Stimulated activated CD8-positive, alpha-beta memory T cell treated with anti-CD3 and anti-CD28 coated beads, Interleukin-4, amount 100 ng/mL, for 4 hours (primary cell): ENCODE measurements at regions not wholly inside any gene's neighbourhood (a gene's known extent, or its start where the extent isn't known, plus 50 kb on each side); places are given as distances from the start of the nearest gene placed in this dataset.
"Not testable (repeated sequence)": the region's sequence is repeated elsewhere in the genome, so short reads cannot be mapped to it uniquely, and the experiment has no call there.

Experiments used
- DNase-seq, 2 donors: peaks; one replicate each; pipeline ENCODE4 v3.0.0-alpha.2; 2020; ENCODE audit warnings: low read depth in 2 of 2, low spot score in 1 of 2

DNA sequence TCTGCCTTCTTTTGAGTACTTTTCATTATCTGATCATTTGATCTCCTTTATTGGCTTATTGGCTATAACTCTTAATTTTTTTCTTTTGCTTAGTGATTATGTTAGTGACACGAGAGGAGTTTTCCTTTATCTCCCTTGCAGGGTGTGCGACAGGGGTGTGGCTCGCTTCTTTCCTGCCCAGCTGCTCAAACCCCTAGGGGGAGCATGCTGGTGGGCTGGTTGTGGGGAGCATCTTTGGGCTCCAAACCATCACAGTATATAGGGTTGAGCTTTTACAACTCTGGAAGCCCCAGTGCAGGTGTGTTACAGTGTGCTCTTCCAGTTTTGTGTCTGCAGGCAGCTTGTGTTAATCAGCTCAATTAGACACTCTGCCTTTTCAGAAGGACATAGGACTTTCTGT is 357.0 kb upstream of the TMEFF2 start:
- DNase-seq, result no peak

DNA sequence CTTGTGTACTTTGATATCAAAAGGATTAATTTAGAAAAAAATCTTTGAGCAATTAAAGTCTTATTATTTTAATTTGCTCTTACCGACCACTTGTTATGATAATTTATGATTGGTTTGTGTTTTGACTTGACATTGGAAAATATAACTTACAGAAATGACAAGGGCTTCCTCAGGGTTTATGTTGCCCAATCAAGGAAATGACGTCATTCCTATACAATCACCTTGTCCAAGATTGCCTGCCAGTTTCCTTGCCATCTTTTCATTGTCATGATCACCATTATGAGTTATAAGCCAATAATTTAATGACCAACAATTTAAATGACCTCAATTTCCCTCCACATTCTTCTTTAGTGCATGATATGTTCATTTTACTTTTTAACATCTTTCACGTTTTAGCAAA is 351.8 kb upstream of the TMEFF2 start:
- DNase-seq, result no peak

DNA sequence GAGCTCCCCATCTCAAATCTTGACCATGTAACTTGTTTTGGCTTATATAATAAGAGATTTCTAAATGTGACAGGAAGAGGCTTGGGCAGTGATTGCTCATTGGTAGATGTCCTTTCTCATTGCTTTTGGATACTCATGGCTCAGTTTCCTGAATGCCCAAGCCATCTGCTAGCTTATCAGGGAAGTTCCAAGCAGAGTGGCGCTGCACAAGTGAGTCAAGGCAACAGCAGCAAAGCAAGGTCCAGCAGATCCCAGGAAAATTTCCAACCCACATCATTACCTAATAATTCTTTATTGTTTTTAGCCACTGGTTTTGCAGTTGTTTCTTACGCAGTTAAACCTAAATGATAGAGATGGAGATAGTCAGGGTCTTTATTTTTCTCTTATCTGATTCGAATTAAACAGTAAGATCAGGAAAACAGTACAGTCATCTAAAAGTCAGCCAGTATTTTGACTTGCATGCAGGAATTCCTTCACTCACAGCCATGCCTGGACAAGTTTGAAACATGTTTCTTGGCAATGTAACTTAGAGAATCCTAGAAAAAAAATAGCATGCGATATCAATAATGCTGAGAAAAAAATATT is 349.7 kb upstream of the TMEFF2 start:
- DNase-seq, result no peak

DNA sequence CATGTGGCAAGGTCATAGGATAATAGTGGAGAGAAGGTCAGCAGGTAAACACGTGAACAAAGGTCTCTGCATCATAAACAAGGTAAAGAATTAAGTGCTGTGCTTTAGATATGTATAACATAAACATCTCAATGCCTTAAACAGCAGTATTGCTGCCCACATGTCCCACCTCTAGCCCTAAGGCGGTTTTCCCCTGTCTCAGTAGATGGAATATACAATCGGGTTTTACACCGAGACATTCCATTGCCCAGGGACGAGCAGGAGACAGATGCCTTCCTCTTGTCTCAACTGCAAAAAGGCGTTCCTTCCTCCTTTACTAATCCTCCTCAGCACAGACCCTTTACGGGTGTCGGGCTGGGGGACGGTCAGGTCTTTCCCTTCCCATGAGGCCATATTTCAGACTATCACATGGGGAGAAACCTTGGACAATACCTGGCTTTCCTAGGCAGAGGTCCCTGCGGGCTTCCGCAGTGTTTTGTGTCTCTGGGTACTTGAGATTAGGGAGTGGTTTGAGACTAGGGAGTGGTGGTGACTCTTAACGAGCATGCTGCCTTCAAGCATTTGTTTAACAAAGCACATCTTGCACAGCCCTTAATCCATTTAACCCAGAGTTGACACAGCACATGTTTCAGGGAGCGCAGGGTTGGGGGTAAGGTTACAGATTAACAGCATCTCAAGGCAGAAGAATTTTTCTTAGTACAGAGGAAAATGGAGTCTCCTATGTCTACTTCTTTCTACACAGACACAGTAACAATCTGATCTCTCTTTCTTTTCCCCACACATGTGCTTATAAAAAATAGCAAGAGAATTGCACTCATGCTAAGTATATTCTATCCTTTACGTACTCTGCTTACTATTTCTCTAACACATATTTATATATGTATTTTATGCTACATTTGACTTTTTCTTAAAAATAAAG is 347.7 kb upstream of the TMEFF2 start:
- DNase-seq, result not testable (repeated sequence)

DNA sequence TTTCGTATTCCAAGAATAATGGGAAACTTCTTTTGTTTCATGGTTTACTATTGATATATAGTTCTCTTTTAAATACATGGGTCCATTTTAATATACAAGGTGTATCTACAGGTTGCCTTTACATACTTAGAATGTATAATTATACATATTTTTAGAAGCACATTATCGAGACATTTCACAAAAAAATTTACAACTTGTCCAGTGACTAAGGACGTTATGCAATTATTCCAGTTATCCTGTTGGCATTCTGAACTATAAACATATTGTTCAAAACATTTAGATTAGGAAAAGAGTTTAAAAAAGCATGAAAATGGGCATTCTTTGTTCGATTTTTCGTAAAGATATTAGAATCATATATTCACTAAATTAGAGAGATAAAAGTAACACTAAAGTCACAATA is 344.6 kb upstream of the TMEFF2 start:
- no peak for DNase-seq

DNA sequence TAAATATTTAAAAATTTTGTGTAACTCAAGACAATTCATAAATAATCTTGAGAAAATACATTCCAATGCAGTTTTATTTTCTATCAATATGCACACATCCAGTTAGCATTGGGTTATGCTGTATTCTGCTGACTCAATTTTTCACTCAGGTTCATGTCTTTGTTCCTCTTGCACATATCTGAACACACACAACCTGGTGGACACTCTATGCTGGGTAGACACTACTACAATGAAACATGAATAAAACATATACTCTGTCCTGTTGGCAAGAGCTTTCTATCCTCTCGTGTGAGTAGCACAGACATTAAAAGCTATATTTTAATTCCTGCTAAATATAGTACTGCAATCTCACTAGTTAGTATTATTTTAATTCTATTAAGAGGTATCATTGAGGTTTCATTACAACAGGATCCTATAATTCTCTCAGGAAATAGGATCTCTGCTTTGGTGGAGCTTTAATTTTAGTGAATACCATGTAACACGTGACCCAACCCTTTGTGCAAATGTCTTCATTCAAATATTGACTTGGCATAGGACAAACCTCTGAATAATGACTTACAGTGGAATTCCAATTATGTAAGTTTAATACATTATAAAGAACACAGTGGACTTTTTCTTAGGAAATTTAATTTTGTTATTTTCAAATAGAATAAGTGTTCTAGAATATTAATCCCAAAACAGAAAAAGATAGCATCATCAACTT is 342.3 kb upstream of the TMEFF2 start:
- no peak for DNase-seq

DNA sequence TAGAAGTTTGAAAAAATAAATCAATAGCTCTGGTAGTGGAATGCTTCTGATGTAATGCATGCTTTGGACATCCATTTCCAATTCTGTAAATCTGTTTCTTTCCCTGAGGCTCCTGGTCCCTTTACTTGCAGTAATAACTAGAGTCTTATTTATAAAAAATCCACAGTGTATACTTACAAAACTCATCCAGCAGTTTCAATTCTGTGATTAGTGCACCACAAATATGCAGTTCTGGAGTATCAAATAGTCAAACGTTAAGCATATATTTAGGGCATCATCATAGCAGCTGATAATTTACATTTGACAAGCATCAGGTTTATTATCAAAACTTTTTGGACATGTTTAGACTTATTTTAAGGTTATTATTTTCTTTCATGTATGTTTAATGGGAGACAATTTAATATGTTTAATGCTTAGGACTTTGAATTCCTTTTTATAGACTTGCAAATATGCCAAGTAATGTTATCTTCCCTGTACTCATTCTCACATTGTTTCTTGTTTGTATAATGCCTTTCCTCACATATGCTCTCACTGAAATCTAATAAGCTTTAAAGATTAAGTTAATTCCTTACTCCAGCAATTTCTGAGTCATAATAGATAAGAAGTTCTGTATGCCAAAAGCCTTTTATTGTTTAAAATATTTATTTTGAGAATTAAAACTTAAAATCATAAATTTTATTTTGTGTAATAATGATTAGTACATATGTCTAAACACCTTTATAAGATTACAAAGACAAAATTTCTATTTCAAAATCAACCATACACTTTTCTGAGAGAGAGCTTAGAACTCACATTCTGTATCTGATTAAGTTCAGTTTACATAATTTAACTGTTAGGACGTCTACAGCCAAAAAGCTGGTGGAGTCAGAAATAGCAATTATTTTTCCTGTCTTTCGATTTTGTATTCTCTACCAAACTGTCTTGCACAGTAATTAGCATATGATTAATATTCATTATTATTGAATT is 341.5 kb upstream of the TMEFF2 start:
- DNase-seq, result no peak

DNA sequence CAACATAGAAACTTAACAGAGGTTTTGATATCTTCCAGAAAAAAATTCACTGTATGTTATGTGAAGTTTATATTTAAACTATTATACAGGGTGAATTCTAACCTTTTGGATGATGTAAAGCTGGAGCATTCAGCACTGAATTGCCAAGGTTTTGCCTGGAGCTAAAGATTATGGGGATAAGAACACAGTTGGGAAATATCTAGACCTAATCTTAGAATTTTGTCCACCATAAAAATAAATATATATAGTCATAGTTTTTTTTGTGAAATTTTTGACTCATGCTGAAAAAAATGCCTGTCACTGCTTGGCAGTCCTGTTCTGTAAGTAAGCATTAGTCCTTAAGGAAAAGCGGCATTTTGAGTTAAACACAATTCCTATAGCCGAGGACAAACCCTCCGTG is 339.3 kb upstream of the TMEFF2 start:
- no peak for DNase-seq

DNA sequence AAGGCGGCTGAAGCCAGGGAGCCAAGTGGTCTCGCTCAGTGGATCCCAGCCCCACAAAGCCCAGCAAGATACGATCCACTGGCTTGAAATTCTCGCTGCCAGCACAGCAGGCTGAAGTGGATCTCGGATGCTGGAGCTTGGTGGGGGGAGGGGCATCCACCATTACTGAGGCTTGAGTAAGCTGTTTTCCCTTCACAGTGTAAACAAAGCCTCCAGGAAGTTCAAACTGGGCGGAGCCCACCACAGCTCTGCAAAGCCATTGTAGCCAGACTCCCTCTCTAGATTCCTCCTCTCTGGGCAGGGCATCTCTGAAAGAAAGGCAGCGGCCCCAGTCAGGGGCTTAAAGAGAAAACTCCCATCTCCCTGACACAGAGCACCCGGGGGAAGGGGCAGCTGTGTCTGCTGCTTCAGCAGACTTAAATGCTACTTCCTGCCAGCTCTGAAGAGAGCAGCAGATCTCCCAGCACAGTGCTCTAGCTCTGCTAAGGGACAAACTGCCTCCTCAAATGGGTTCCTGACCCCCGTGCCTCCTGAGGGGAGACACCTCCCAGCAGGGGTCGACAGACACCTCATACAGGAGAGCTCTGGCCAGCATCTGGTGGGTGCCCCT is 330.0 kb upstream of the TMEFF2 start:
- DNase-seq, result not testable (repeated sequence)

DNA sequence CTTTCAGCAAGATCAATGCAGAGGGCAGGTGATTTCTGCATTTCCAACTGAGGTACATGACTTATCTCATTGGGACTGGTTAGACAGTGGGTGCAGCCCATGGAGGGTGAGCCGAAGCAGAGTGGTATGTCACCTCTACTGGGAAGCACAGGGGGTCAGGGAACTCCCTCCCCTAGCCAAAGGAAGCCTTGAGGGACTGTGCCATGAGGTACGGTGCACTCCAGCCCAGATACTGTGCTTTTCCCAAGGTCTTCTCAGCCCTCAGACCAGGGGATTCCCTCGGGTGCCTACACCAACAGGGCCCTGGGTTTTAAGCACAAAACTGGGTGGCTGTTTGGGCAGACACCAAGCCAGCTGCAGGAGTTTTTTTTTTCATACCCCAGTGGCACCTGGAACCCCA is 329.5 kb upstream of the TMEFF2 start:
- DNase-seq, result not testable (repeated sequence)

DNA sequence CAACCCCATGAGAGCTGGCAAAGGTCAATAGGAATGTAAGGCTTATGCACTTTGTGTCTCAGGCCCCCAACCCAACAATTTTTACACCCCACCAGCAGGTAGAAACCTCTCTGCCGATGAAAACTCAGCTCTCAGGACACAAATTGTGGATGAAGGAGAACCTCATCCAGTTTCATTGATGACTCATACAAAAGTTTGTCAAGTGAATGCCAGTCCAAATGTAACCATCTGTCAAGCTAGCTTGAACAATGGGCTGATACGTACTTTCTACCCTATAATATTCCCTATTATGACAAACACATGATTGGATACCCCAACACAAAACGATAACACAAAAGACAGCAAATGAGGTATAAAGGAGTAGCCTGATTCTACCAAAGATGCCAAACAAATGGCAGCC is 321.2 kb upstream of the TMEFF2 start:
- no peak for DNase-seq

DNA sequence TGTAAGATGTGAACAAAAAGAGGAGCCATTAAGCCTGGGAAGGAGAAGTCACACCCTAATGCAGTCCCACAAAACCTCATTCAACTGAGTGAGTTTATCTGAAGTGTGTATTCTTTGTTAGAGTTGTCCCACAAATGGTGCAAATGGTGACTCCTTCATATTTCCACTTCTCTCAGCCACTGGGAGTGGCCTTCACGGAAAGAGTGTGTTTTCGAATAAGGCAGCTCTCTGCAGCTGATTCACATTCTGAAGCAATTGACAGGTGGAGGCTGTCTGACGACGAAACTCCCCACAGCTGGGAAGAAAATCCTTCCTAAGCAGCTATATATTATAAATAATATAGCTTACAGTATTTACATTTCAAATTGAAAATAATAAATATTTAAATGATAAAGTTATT is 318.8 kb upstream of the TMEFF2 start:
- DNase-seq, result no peak

DNA sequence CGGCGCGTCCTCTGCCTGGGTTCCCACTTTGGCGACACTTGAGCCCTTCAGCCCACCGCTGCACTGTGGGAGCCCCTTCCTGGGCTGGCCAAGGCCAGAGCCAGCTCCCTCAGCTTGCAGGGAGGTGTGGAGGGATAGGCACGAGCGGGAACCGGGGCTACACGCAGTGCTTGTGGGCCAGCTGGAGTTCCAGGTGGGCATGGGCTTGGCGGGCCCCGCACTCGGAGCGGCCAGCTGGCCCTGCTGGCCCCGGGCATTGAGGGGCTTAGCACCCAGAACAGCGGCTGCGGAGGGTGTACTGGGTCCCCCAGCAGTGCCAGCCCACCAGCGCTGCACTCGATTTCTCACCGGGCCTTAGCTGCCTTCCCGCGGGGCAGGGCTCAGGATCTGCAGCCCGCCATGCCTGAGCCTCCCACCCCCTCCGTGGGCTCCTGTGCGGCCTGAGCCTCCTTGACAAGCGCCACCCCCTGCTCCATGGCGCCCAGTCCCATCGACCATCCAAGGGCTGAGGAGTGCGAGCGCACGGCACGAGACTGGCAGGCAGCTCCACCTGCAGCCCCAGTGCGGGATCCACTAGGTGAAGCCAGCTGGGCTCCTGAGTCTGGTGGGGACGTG is 313.2 kb upstream of the TMEFF2 start:
- DNase-seq, result not testable (repeated sequence)

DNA sequence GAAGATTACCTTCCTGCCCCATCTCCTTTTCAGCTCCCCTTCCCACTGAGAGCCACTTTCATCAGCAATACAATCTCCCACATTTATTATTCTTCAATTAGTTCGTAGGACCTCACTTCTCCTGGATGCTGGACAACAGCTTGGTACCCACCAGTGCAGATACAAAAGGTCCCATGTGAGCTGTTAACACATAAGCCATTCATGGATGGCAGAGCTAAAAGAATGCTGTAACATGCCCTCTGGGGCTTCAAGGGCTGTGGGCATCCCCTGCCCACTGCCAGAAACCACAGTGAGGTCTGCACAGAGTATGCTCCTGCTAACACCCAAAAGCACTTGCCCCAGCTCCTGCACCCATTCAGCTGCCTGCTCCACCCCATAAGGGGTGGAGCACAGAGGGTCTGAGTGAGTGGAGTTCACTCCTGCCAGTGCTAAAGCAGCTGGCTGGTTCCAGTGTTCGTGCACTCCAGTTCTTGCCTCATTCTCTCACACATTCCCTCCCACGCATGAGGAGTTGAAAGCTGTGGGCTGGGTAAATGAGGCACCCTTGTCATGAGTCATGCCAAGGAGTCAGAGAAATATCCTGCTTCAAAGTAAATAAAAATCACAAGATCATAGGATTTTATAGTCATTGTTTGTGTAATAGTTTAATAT is 305.9 kb upstream of the TMEFF2 start:
- no peak for DNase-seq

DNA sequence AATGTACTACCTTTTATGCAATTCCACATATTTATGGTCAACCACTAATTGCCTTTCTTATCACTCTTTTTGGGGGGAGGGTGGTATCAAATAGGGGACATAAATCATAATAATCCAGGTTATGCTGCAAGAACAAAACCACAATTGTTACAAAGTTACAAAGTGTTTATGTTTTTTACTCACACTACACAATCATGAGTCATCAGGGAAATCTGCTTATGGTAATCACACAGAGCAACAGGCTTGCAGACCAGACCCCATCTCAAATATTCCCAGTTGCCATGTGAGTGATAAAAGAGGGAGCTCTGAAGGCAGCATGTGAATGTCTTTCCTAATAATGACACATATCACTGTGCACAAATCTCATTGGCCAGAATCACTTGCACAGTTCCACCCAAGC is 304.7 kb upstream of the TMEFF2 start:
- DNase-seq, result no peak

DNA sequence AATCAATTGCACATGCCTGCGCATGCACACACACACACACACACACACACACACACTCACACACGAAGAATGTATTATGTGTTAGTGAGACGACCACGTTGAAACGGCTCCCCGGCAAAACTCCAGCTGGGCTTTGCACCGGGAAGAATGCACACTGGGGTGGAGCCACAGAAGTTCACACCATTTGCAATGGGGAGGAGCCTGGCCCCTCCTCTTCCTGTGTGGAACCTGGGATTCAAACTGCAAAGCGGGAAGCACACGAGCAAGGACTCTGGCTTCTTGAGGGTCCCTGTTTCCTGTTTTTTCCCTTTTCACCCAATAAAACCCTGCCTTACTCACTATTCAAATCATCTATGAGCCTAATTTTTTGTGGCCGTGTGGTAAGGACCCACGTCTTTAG is 304.0 kb upstream of the TMEFF2 start:
- no peak for DNase-seq

DNA sequence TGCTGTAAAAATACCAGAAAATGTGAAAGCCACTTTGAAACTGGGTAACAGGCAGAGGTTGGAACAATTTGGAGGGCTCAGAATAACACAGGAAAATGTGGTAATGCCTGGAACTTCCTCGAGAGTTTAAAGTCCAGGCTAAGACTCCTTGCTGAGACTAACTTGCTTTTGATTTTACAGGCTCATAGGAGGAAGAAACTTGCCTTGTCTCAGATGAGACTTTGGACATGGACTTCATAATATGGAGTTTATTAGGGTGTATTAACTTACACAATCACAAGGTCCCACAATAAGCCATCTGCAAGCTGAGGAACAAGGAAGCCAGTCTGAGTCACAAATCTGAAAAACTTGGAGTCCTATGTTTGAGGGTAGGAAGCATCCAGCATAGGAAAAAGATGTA is 293.4 kb upstream of the TMEFF2 start:
- DNase-seq, result not testable (repeated sequence)

DNA sequence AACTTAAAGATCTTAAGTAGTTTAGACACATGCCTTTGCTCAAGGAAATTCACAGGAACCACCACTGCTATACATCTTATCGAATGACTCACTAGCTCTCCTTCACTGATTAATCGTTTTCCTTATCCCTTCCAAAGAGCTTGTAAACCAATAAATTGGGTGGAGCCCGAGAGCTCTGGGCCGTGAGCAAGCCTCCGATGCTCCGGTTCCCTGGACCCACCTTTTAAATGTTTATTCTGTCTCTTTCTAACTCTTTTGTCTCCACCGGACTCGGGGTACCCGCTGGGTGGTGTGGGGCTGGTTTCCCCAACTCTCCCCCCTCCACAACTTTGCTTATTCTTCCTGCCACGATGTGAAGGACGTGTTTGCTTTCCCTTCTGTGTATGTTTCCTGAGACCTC is 292.9 kb upstream of the TMEFF2 start:
- no peak for DNase-seq

DNA sequence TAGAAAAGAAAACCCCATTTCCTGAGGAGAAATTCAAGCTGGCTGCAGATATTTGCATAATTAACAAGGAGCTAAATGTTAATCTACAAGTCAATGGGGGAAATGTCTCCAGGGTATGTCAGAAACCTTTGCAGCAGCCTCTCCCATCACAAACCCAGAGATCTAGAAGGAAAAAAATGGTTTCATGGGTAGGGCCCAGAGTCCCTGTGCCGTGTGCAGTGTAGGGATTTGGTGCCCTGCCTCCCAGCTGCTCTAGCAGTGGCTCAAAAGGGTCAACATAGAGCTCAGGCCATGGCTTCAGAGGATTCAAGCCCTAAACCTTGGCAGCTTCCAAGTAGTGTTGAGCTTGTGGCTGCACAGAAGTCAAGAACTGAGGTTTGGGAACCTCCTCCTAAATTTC is 290.2 kb upstream of the TMEFF2 start:
- DNase-seq, result no peak

DNA sequence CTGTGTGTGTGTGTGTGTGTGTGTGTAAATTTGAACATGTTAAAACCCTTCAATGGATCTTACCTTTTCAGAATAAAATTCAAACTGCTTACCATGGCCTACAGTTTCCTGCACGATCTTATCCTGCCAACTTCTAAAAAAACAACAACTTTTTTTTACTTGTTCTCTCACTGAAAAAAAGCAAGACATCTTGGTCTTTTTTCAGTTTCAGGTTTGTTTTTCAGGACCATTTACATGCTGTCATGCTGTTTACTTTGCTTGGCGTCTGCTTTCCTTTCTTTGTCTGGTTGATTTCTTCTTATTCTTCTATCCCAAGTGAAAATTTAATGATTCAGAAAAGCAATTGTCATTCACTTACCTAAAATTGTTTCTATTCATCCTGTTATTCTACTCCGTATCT is 286.3 kb upstream of the TMEFF2 start:
- no peak for DNase-seq
